ENCODE measurements at regions not wholly inside any gene's neighbourhood (a gene's known extent, or its start where the extent isn't known, plus 50 kb on each side); places are given as distances from the start of the nearest gene placed in this dataset.

GRCh38 chrX:15128861-15129260, 141.0 kb downstream of the ASB9 start:
- ChIA-PET POLR2A (no interaction called here), CTCF (interaction anchor here (1.2 kb wide), 1 partner anchor 14 kb away, joined by 4 read pairs; no protein-coding TSS in a partner anchor)
- H3K27me3 Mint-ChIP-seq: no peaks in the 10 kb centered on the region
- no peaks in the 10 kb centered on the region for H3K36me3 Mint-ChIP-seq (ENCODE audit: low read depth)
- H3K9me3 Mint-ChIP-seq: no peaks in the 10 kb centered on the region
- ATAC-seq (ENCODE audit: low read depth) (no peak), DNase-seq (no peak)
- no peak overlapping the region for H3K4me3 Mint-ChIP-seq
- no peak overlapping the region for H3K27ac Mint-ChIP-seq
- no peaks in the 10 kb centered on the region for H3K4me1 Mint-ChIP-seq
- no peak for TF ChIP-seq CTCF (IDR thresholded peaks at IDR 0.05)
- intact Hi-C loops (cut with micrococcal nuclease): no loop called here

- Mint-ChIP-seq H3K27me3 (no peaks in the 10 kb centered on the region), H3K27ac (no peak overlapping the region), H3K4me3 (no peak overlapping the region), H3K9me3 (no peaks in the 10 kb centered on the region), H3K36me3 (ENCODE audit: low read depth) (no peaks in the 10 kb centered on the region), H3K4me1 (no peaks in the 10 kb centered on the region)
- DNase-seq (no peak), ATAC-seq (ENCODE audit: low read depth) (no peak)
- intact Hi-C loops (cut with micrococcal nuclease): no loop called here
- no peak for TF ChIP-seq CTCF (IDR thresholded peaks at IDR 0.05)
- CTCF ChIA-PET: no interaction called here
- POLR2A ChIA-PET: no interaction called here
Measured at GRCh38 chrX:15127010-15127409, 142.9 kb downstream of the ASB9 start.

- H3K27ac Mint-ChIP-seq: no peak overlapping the region
Measured at GRCh38 chrX:15116900-15117299, 153.0 kb downstream of the ASB9 start.

GRCh38 chrX:15114743-15115566, 154.9 kb downstream of the ASB9 start:
- DNase-seq (no peak), ATAC-seq (ENCODE audit: low read depth) (no peak)
- POLR2A ChIA-PET: no interaction called here
- H3K36me3 Mint-ChIP-seq (ENCODE audit: low read depth): no peaks in the 10 kb centered on the region
- H3K9me3 Mint-ChIP-seq: no peaks in the 10 kb centered on the region
- intact Hi-C loops (cut with micrococcal nuclease): no loop called here
- CTCF ChIA-PET: no interaction called here
- H3K4me1 Mint-ChIP-seq: no peaks in the 10 kb centered on the region
- peaks cover 3% of the 10 kb centered on the region for H3K27me3 Mint-ChIP-seq
- TF ChIP-seq CTCF (IDR thresholded peaks at IDR 0.05): no peak
- no peak overlapping the region for H3K4me3 Mint-ChIP-seq
- no peak overlapping the region for H3K27ac Mint-ChIP-seq

More at GRCh38 chrX:15116900-15117299, 153.0 kb downstream of the ASB9 start:
- ATAC-seq (ENCODE audit: low read depth): no peak
- CTCF ChIA-PET: interaction anchor here (1.6 kb wide), 1 partner anchor 25 kb away, joined by 4 read pairs; no protein-coding TSS in a partner anchor
- TF ChIP-seq CTCF (IDR thresholded peaks at IDR 0.05): no peak
- Mint-ChIP-seq H3K27me3 (peaks cover 3% of the 10 kb centered on the region), H3K4me1 (no peaks in the 10 kb centered on the region), H3K9me3 (no peaks in the 10 kb centered on the region), H3K4me3 (no peak overlapping the region), H3K36me3 (ENCODE audit: low read depth) (no peaks in the 10 kb centered on the region)
- intact Hi-C loops (cut with micrococcal nuclease): no loop called here
- POLR2A ChIA-PET: no interaction called here
- no peak for DNase-seq

- POLR2A ChIA-PET: no interaction called here
Measured at GRCh38 chrX:15107367-15107988, 162.4 kb downstream of the ASB9 start.

More at GRCh38 chrX:15107367-15107988, 162.4 kb downstream of the ASB9 start:
- no peak for TF ChIP-seq CTCF (IDR thresholded peaks at IDR 0.05)
- DNase-seq: no peak
- H3K4me1 Mint-ChIP-seq: no peaks in the 10 kb centered on the region
- H3K27me3 Mint-ChIP-seq: no peaks in the 10 kb centered on the region
- H3K9me3 Mint-ChIP-seq: no peaks in the 10 kb centered on the region
- no peak for ATAC-seq (ENCODE audit: low read depth)
- intact Hi-C loops (cut with micrococcal nuclease): loop anchor here (1.0 kb wide), 1 partner anchor 136 kb away; no protein-coding TSS in a partner anchor
- no peaks in the 10 kb centered on the region for H3K36me3 Mint-ChIP-seq (ENCODE audit: low read depth)
- H3K4me3 Mint-ChIP-seq: no peak overlapping the region
- no peak overlapping the region for H3K27ac Mint-ChIP-seq
- CTCF ChIA-PET: interaction anchor here (0.6 to 1.3 kb wide), 2 partner anchors 135 to 224 kb away, joined by 3 read pairs; no protein-coding TSS in a partner anchor
